DOHH2 (cell line): ENCODE measurements at regions not wholly inside any gene's neighbourhood (a gene's known extent, or its start where the extent isn't known, plus 50 kb on each side); places are given as distances from the start of the nearest gene placed in this dataset.

ENCODE experiments used
- EZH2phosphoT487 ChIP-seq: fragments of 200-600 bp; sonication (generic); IDR thresholded peaks from 2 replicates; pipeline ENCODE4 v1.6.1; 2017; ENCODE audit warnings: borderline replicate concordance, mild to moderate bottlenecking, antibody characterized with exemption, low read length, moderate library complexity, mixed read lengths
- TF ChIP-seq, protein P1 (sequence below): fragments of 200-600 bp; sonication (generic); IDR thresholded peaks from one replicate; pipeline ENCODE4 v1.5.1; 2014; ENCODE audit warnings: antibody characterized with exemption, mild to moderate bottlenecking, low read depth, low read length; ENCODE audit not compliant: poor library complexity, severe bottlenecking

DNA sequence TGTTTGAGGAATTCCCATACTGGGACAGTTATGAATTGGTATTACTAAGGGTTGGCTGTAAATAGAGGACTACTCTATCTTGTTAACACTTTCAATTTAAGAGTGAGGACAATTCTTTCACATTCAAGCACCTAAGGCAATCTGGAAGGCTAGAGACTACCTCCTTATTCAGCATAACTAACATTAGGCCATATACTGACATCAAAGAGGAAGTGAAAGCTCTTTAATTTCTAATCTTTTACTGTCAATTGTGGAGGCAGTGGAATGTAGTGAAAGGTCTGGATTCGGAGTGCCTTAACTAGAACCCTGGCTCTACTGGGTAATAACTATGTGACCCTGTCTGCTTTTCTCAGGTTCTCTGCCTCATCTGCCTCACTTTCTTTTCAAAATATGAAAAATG lies 134.0 kb downstream of the UFM1 start:
- TF ChIP-seq, protein P1, sequence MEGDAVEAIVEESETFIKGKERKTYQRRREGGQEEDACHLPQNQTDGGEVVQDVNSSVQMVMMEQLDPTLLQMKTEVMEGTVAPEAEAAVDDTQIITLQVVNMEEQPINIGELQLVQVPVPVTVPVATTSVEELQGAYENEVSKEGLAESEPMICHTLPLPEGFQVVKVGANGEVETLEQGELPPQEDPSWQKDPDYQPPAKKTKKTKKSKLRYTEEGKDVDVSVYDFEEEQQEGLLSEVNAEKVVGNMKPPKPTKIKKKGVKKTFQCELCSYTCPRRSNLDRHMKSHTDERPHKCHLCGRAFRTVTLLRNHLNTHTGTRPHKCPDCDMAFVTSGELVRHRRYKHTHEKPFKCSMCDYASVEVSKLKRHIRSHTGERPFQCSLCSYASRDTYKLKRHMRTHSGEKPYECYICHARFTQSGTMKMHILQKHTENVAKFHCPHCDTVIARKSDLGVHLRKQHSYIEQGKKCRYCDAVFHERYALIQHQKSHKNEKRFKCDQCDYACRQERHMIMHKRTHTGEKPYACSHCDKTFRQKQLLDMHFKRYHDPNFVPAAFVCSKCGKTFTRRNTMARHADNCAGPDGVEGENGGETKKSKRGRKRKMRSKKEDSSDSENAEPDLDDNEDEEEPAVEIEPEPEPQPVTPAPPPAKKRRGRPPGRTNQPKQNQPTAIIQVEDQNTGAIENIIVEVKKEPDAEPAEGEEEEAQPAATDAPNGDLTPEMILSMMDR, result no peak
- no peak for TF ChIP-seq EZH2phosphoT487
